NB4 (cell line): ENCODE measurements at regions not wholly inside any gene's neighbourhood (a gene's known extent, or its start where the extent isn't known, plus 50 kb on each side); places are given as distances from the start of the nearest gene placed in this dataset.
"Not testable (repeated sequence)": the region's sequence is repeated elsewhere in the genome, so short reads cannot be mapped to it uniquely, and the experiment has no call there.

Experiments
- DNase-seq: peaks from one replicate; pipeline ENCODE4 v3.0.0; 2010; ENCODE audit warnings: low read depth
- H3K4me3 ChIP-seq: one replicate; pipeline ENCODE4 v1.5.1; 2011; ENCODE audit warnings: mild to moderate bottlenecking, low read depth, low read length, moderate library complexity
- MYC ChIP-seq: IDR thresholded peaks from 2 replicates; pipeline ENCODE4 v1.6.1; 2011; ENCODE audit warnings: low read depth, low read length
- POLR2A ChIP-seq: IDR thresholded peaks from 2 replicates; pipeline ENCODE4 v1.6.1; 2011; ENCODE audit warnings: mild to moderate bottlenecking; ENCODE audit not compliant: insufficient read length; ENCODE audit errors: extremely low read depth
- TF ChIP-seq, protein P1 (sequence below): IDR thresholded peaks from 2 replicates; pipeline ENCODE4 v1.6.1; 2011; ENCODE audit warnings: low read depth, low read length
- TF ChIP-seq, protein P2 (sequence below): IDR thresholded peaks from one replicate; pipeline ENCODE4 v1.5.1; 2012; ENCODE audit warnings: low read depth, low read length

DNA sequence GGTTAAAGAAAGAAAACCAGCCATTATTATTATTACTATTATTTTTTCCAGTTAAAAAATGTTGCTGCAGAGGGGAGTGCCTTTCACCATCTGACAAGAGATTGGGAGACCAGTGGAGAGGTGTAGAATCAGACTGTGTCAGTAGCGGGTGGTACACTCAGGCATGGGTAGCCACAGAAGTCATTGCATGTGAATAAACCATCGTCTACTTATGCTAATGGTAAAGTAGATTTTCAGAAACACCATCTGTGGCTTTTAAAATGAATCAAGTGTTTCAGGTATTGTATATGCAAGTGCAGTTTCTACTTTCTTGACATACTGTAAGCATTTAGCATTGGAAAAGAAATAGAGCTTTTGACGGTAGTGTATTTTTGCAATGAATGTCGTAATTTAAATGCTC is 131.5 kb upstream of the SP8 start:
- DNase-seq = no peak
- TF ChIP-seq, protein P1, sequence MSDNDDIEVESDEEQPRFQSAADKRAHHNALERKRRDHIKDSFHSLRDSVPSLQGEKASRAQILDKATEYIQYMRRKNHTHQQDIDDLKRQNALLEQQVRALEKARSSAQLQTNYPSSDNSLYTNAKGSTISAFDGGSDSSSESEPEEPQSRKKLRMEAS = no peak
- TF ChIP-seq MYC (no peak), POLR2A (no peak)
- TF ChIP-seq, protein P2, sequence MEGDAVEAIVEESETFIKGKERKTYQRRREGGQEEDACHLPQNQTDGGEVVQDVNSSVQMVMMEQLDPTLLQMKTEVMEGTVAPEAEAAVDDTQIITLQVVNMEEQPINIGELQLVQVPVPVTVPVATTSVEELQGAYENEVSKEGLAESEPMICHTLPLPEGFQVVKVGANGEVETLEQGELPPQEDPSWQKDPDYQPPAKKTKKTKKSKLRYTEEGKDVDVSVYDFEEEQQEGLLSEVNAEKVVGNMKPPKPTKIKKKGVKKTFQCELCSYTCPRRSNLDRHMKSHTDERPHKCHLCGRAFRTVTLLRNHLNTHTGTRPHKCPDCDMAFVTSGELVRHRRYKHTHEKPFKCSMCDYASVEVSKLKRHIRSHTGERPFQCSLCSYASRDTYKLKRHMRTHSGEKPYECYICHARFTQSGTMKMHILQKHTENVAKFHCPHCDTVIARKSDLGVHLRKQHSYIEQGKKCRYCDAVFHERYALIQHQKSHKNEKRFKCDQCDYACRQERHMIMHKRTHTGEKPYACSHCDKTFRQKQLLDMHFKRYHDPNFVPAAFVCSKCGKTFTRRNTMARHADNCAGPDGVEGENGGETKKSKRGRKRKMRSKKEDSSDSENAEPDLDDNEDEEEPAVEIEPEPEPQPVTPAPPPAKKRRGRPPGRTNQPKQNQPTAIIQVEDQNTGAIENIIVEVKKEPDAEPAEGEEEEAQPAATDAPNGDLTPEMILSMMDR = no peak
- H3K4me3 ChIP-seq = no peak overlapping the region

DNA sequence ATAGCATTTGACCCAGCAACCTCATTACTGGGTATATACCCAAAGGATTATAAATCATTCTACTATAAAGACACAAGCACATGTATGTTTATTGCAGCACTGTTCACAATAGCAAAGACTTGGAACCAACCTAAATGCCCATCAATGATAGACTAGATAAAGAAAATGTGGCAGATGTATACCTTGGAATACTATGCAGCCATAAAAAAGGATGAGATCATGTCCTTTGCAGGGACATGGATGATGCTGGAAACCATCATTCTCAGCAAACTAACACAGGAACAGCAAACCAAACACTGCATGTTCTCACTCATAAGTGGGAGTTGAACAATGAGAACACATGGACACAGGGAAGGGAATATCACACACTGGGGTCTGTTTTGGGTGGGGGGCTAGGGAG is 140.5 kb upstream of the SP8 start:
- not testable (repeated sequence) for H3K4me3 ChIP-seq, DNase-seq

DNA sequence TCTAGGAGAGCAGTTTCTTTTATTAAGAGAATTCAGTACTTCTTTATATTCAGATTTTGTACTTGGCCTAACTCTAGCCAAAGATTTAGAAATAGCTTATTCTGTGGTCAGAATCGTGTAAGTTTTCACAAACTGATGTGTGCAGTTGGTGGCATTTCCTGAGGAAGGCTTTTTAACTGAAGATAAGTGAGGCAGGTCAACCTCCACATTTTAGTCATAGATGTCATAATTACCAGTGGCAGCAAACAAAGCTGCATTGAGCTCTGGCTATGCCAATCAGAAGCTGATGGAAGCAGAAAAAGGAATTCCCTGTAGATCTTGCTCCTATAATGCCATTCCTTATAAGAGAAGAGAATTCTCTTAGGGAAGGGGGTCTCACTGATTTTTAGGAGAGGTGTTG is 141.3 kb upstream of the SP8 start:
- TF ChIP-seq MYC = no peak
- TF ChIP-seq, protein P2 = no peak
- no peak for TF ChIP-seq POLR2A
- TF ChIP-seq, protein P1 = no peak
- no peak for DNase-seq
- no peak overlapping the region for H3K4me3 ChIP-seq

DNA sequence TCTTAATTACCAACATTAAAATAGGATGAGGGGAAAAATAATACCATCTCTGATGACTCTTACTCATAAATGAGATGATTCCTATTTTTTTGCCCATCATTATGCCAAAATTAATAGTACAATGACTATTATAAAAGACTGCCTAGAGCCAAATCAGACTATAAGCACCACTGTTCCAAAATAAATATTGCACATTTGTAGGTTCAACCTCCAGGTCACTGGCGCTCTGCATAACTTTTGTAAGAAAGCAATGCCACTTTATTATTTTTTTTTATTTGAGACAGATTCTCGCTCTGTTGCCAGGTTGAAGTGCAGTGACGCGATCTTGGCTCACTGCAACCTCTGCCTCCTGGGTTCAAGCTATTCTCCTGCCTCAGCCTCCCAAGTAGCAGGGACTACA is 142.5 kb upstream of the SP8 start:
- DNase-seq = no peak
- H3K4me3 ChIP-seq = no peak overlapping the region
- TF ChIP-seq, protein P2 = no peak
- TF ChIP-seq MYC = no peak
- TF ChIP-seq, protein P1 = no peak
- TF ChIP-seq POLR2A = no peak

DNA sequence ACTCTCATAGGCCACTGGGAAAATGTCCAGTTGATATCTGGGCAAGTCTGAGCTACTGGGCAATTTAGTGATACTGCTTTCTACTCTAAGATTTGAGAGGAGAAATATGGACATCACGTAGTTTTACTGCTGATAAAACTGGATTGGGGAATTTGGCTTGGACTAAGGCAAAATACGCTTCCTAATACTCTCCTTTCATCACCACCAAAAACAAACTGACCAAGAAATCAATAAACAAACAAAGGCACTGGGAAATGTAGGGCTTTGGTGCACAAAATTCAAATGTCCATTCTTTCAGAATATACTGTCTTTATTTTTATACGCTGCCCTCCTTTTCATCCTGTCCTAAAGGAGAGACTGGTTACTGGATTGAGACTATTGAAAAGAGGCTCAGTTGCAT is 145.1 kb upstream of the SP8 start:
- H3K4me3 ChIP-seq = no peak overlapping the region
- DNase-seq = no peak
- TF ChIP-seq, protein P2 = no peak
- TF ChIP-seq, protein P1 = no peak
- TF ChIP-seq POLR2A = no peak
- no peak for TF ChIP-seq MYC

DNA sequence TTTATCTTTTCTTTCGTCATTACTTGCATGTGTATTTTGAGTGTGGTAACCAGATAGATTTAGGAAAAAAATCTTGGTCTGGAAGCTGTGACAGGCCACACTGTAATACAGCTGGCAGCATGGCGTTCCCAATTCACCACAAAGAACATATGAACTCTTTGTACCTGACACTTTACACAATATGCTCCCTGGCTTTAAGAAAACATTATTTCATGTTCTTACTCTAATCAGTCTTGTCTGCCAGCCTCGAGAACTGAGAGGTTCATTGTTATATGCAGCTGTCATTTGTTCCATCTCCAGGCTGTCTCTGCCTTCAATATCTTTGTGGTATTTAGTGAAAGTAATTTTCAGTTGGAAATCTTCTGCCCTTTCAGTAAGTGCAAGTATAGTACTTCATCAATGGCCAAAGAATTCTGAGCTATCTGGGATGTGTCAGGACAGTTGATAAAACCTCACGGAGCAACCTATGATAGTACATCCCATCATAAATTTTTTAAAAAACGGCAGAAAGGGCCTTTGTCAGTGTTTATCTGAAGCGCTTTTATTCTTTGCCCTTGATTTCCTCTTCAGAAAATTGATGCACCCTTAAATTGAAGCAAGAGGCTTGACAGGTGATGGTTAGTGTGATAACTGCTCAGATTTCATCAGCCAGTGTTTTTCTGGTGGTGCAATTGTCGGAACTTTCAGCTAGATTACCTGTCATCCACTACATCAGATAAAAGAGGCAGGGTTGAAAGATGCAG is 146.3 kb upstream of the SP8 start:
- no peak for DNase-seq
- no peak overlapping the region for H3K4me3 ChIP-seq
- TF ChIP-seq, protein P1 = no peak

DNA sequence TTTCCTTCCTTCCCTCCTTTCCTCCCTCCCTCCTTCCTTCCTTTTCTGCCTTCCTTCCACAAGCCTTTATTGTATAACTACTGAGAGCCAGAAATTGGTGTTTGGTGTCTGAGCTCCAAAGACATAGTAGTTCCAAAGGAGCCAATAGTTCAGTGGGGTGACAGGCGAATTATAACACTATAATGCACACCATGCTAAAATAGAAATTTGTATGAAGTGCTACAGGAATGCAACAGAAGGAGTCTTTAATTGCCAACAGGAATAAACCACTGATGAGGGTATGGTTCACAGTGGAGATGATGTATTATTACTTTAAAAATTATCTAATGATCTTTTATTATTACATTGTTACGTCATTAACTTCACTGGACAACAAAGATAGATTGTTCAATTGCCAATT is 158.8 kb upstream of the SP8 start:
- TF ChIP-seq MYC (no peak), POLR2A (no peak)
- TF ChIP-seq, protein P1 = no peak
- TF ChIP-seq, protein P2 = no peak
- no peak overlapping the region for H3K4me3 ChIP-seq

More for the DNA sequence above, 158.8 kb upstream of the SP8 start:
- DNase-seq = no peak
